ENCODE measurements at regions not wholly inside any gene's neighbourhood (a gene's known extent, or its start where the extent isn't known, plus 50 kb on each side); places are given as distances from the start of the nearest gene placed in this dataset.

DNA sequence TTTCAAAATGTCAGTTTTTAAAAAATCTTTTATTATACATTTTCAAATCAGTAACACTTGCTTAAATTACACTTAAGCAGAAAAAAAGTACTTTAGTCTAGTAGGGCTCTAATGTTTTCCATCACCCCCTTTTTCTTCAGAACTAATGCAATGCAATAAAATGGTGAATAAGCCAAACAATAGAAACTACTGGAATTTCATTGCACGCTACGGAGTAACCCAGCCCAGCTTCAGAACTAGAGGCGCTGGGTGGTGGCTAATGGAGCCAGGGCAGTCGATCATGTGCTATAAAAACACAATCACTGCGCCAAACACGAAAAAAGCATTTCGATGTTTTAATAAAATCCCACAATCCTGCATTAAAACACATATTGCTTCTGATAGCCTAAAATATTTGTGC, 59.9 kb upstream of the ODAD2 start:
- DNase-seq (ENCODE audit: low read depth) = peak; percentile 57

- peak; percentile 97 for DNase-seq (ENCODE audit: low read depth)
Measured at GRCh38 chr10:28054228-28054860, 55.5 kb upstream of the ODAD2 start.

DNA sequence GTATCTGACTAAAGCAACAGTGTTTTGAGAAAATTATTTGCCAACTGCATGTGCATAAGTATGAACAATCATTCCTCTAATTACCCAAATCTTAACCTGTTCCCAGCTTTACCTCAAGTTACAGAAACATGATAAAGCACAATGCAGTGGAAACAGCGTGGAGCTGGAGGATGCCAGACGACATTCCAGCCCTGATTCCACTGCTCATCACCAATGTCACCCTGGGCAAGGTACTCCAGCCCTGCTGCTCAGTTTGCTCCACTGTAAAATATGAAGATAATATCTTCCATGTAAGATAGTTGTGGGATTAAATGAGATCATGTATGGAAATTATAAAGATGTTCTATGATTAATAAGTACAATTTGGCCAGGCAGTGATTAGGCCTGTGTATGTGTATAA, 50.4 kb upstream of the ODAD2 start:
- no peak for DNase-seq (ENCODE audit: low read depth)

All from EH (cell line).